Stomach (tissue), 4 donors: ENCODE measurements at regions not wholly inside any gene's neighbourhood (a gene's known extent, or its start where the extent isn't known, plus 50 kb on each side); places are given as distances from the start of the nearest gene placed in this dataset.

Experiments used
- CTCF ChIP-seq, 7 experiments: fragments of 450-650 bp in 4 of 7; fragments of 200-600 bp in 3 of 7; sonication (generic) in 3 of 7; IDR thresholded peaks; one replicate each; pipeline ENCODE4 v1.5.1; 2016 to 2019; ENCODE audit warnings: antibody characterized with exemption in 7 of 7, control low read depth in 2 of 7, mild to moderate bottlenecking in 1 of 7
- POLR2A ChIP-seq, 4 donors: fragments of 450-650 bp; IDR thresholded peaks; one replicate each; pipeline ENCODE4 v1.6.1; 2016; ENCODE audit warnings: antibody characterized with exemption in 4 of 4, control low read depth in 2 of 4, mild to moderate bottlenecking in 1 of 4, moderate library complexity in 1 of 4
- POLR2AphosphoS5 ChIP-seq, 3 donors: sonication (generic); formaldehyde crosslinking; IDR thresholded peaks; one replicate each; pipeline ENCODE4 v1.6.1; 2016; ENCODE audit warnings: antibody characterized with exemption in 3 of 3

- TF ChIP-seq CTCF (IDR thresholded peaks at IDR 0.05) (no peak), POLR2AphosphoS5 (IDR thresholded peaks at IDR 0.05) (no peak), POLR2A (IDR thresholded peaks at IDR 0.05) (no peak)
Observed at GRCh38 chr2:60275958-60276357, 277.5 kb downstream of the BCL11A start.
